ENCODE measurements at regions not wholly inside any gene's neighbourhood (a gene's known extent, or its start where the extent isn't known, plus 50 kb on each side); places are given as distances from the start of the nearest gene placed in this dataset.
"Not testable (repeated sequence)": the region's sequence is repeated elsewhere in the genome, so short reads cannot be mapped to it uniquely, and the experiment has no call there.

GRCh38 chr4:149048451-149049143 is 606.4 kb upstream of the NR3C2 start:
- no peaks in the 10 kb centered on the region for H3K36me3 ChIP-seq (ENCODE audit: control insufficient read depth, insufficient read depth, low read length)
- H3K27ac ChIP-seq (ENCODE audit: low read depth, low read length, severe bottlenecking) = no peak overlapping the region
- no peak overlapping the region for H3K4me3 ChIP-seq (ENCODE audit: extremely low read depth, insufficient read depth, low read length, poor library complexity, severe bottlenecking)
- H3K9me3 ChIP-seq (ENCODE audit: control insufficient read depth, low read length) = no peaks in the 10 kb centered on the region
- no peaks in the 10 kb centered on the region for H3K4me1 ChIP-seq (ENCODE audit: control insufficient read depth, insufficient read depth, low read length, poor library complexity, severe bottlenecking)
- WGBS, 2 experiments (ENCODE audit: insufficient coverage in 2 of 2) = no CpG with 5 or more reads among the region's 3 CpGs

- no peak overlapping the region for H3K27ac ChIP-seq (ENCODE audit: low read depth, low read length, severe bottlenecking)
- no peak overlapping the region for H3K4me3 ChIP-seq (ENCODE audit: extremely low read depth, insufficient read depth, low read length, poor library complexity, severe bottlenecking)
- no peaks in the 10 kb centered on the region for H3K36me3 ChIP-seq (ENCODE audit: control insufficient read depth, insufficient read depth, low read length)
- H3K4me1 ChIP-seq (ENCODE audit: control insufficient read depth, insufficient read depth, low read length, poor library complexity, severe bottlenecking) = no peaks in the 10 kb centered on the region
- WGBS, 2 experiments (ENCODE audit: insufficient coverage in 2 of 2) = 94 to 100% methylated on average over 2 of the region's 2 CpGs
- no peaks in the 10 kb centered on the region for H3K9me3 ChIP-seq (ENCODE audit: control insufficient read depth, low read length)
Observed at GRCh38 chr4:149047368-149047767, 605.2 kb upstream of the NR3C2 start.

- H3K4me3 ChIP-seq (ENCODE audit: extremely low read depth, insufficient read depth, low read length, poor library complexity, severe bottlenecking) = no peak overlapping the region
- no peak overlapping the region for H3K27ac ChIP-seq (ENCODE audit: low read depth, low read length, severe bottlenecking)
- H3K4me1 ChIP-seq (ENCODE audit: control insufficient read depth, insufficient read depth, low read length, poor library complexity, severe bottlenecking) = no peaks in the 10 kb centered on the region
- no peaks in the 10 kb centered on the region for H3K36me3 ChIP-seq (ENCODE audit: control insufficient read depth, insufficient read depth, low read length)
- H3K9me3 ChIP-seq (ENCODE audit: control insufficient read depth, low read length) = no peaks in the 10 kb centered on the region
- 78 to 100% methylated on average over 1 of the region's 3 CpGs for WGBS, 2 experiments (ENCODE audit: insufficient coverage in 2 of 2)
Observed at GRCh38 chr4:149045731-149046130, 603.5 kb upstream of the NR3C2 start.

- not testable (repeated sequence) for H3K4me3 ChIP-seq (ENCODE audit: extremely low read depth, insufficient read depth, low read length, poor library complexity, severe bottlenecking); H3K4me1 ChIP-seq (ENCODE audit: control insufficient read depth, insufficient read depth, low read length, poor library complexity, severe bottlenecking); H3K36me3 ChIP-seq (ENCODE audit: control insufficient read depth, insufficient read depth, low read length); H3K9me3 ChIP-seq (ENCODE audit: control insufficient read depth, low read length); H3K27ac ChIP-seq (ENCODE audit: low read depth, low read length, severe bottlenecking)
- WGBS, 2 experiments (ENCODE audit: insufficient coverage in 2 of 2) = 100% methylated on average over 1 of the region's 2 CpGs
Observed at GRCh38 chr4:149039786-149040185, 597.6 kb upstream of the NR3C2 start.

- no peak overlapping the region for H3K4me3 ChIP-seq (ENCODE audit: extremely low read depth, insufficient read depth, low read length, poor library complexity, severe bottlenecking)
- no peak overlapping the region for H3K27ac ChIP-seq (ENCODE audit: low read depth, low read length, severe bottlenecking)
- H3K36me3 ChIP-seq (ENCODE audit: control insufficient read depth, insufficient read depth, low read length) = no peaks in the 10 kb centered on the region
- no peaks in the 10 kb centered on the region for H3K4me1 ChIP-seq (ENCODE audit: control insufficient read depth, insufficient read depth, low read length, poor library complexity, severe bottlenecking)
- no peaks in the 10 kb centered on the region for H3K9me3 ChIP-seq (ENCODE audit: control insufficient read depth, low read length)
Observed at GRCh38 chr4:149031399-149031798, 589.2 kb upstream of the NR3C2 start.

GRCh38 chr4:149029056-149029651 is 586.9 kb upstream of the NR3C2 start:
- Histone ChIP-seq H3K4me1 (ENCODE audit: control insufficient read depth, insufficient read depth, low read length, poor library complexity, severe bottlenecking) (no peaks in the 10 kb centered on the region), H3K9me3 (ENCODE audit: control insufficient read depth, low read length) (no peaks in the 10 kb centered on the region), H3K27ac (ENCODE audit: low read depth, low read length, severe bottlenecking) (no peak overlapping the region), H3K36me3 (ENCODE audit: control insufficient read depth, insufficient read depth, low read length) (no peaks in the 10 kb centered on the region), H3K4me3 (ENCODE audit: extremely low read depth, insufficient read depth, low read length, poor library complexity, severe bottlenecking) (no peak overlapping the region)
- 93 to 100% methylated on average over 1 to 2 of the region's 4 CpGs for WGBS, 2 experiments (ENCODE audit: insufficient coverage in 2 of 2)

GRCh38 chr4:149026696-149027095 is 584.5 kb upstream of the NR3C2 start:
- WGBS, 2 experiments (ENCODE audit: insufficient coverage in 2 of 2) = 83% methylated on average over 1 of the region's 2 CpGs; no CpG with 5 or more reads in 1 of the 2 experiments
- H3K36me3 ChIP-seq (ENCODE audit: control insufficient read depth, insufficient read depth, low read length) = no peaks in the 10 kb centered on the region
- H3K4me1 ChIP-seq (ENCODE audit: control insufficient read depth, insufficient read depth, low read length, poor library complexity, severe bottlenecking) = no peaks in the 10 kb centered on the region

GRCh38 chr4:149017002-149017734 is 575.0 kb upstream of the NR3C2 start:
- H3K9me3 ChIP-seq (ENCODE audit: control insufficient read depth, low read length) = no peaks in the 10 kb centered on the region
- WGBS, 2 experiments (ENCODE audit: insufficient coverage in 2 of 2) = 92 to 96% methylated on average over 2 to 4 of the region's 6 CpGs
- H3K36me3 ChIP-seq (ENCODE audit: control insufficient read depth, insufficient read depth, low read length) = no peaks in the 10 kb centered on the region
- no peak overlapping the region for H3K27ac ChIP-seq (ENCODE audit: low read depth, low read length, severe bottlenecking)
- no peaks in the 10 kb centered on the region for H3K4me1 ChIP-seq (ENCODE audit: control insufficient read depth, insufficient read depth, low read length, poor library complexity, severe bottlenecking)
- H3K4me3 ChIP-seq (ENCODE audit: extremely low read depth, insufficient read depth, low read length, poor library complexity, severe bottlenecking) = no peak overlapping the region

More at GRCh38 chr4:149026696-149027095, 584.5 kb upstream of the NR3C2 start:
- no peak overlapping the region for H3K27ac ChIP-seq (ENCODE audit: low read depth, low read length, severe bottlenecking)
- H3K4me3 ChIP-seq (ENCODE audit: extremely low read depth, insufficient read depth, low read length, poor library complexity, severe bottlenecking) = no peak overlapping the region
- no peaks in the 10 kb centered on the region for H3K9me3 ChIP-seq (ENCODE audit: control insufficient read depth, low read length)

GRCh38 chr4:149009223-149009622 is 567.0 kb upstream of the NR3C2 start:
- Histone ChIP-seq H3K9me3 (ENCODE audit: control insufficient read depth, low read length) (no peaks in the 10 kb centered on the region), H3K27ac (ENCODE audit: low read depth, low read length, severe bottlenecking) (no peak overlapping the region), H3K4me3 (ENCODE audit: extremely low read depth, insufficient read depth, low read length, poor library complexity, severe bottlenecking) (no peak overlapping the region), H3K36me3 (ENCODE audit: control insufficient read depth, insufficient read depth, low read length) (no peaks in the 10 kb centered on the region), H3K4me1 (ENCODE audit: control insufficient read depth, insufficient read depth, low read length, poor library complexity, severe bottlenecking) (no peaks in the 10 kb centered on the region)
- WGBS, 2 experiments (ENCODE audit: insufficient coverage in 2 of 2) = 100% methylated on average over 2 of the region's 2 CpGs; no CpG with 5 or more reads in 1 of the 2 experiments

- Histone ChIP-seq H3K4me3 (ENCODE audit: extremely low read depth, insufficient read depth, low read length, poor library complexity, severe bottlenecking) (no peak overlapping the region), H3K4me1 (ENCODE audit: control insufficient read depth, insufficient read depth, low read length, poor library complexity, severe bottlenecking) (no peaks in the 10 kb centered on the region), H3K27ac (ENCODE audit: low read depth, low read length, severe bottlenecking) (no peak overlapping the region), H3K9me3 (ENCODE audit: control insufficient read depth, low read length) (no peaks in the 10 kb centered on the region), H3K36me3 (ENCODE audit: control insufficient read depth, insufficient read depth, low read length) (no peaks in the 10 kb centered on the region)
- 67% methylated on average over 1 of the region's 3 CpGs; no CpG with 5 or more reads in 1 of the 2 experiments for WGBS, 2 experiments (ENCODE audit: insufficient coverage in 2 of 2)
Observed at GRCh38 chr4:149008415-149009025, 566.3 kb upstream of the NR3C2 start.

Data from mesodermal cell (in vitro differentiated cells).